ENCODE measurements at regions not wholly inside any gene's neighbourhood (a gene's known extent, or its start where the extent isn't known, plus 50 kb on each side); places are given as distances from the start of the nearest gene placed in this dataset.
A peak's percentile ranks its signal among the peaks of the same experiment; 100 is the strongest.

DNA sequence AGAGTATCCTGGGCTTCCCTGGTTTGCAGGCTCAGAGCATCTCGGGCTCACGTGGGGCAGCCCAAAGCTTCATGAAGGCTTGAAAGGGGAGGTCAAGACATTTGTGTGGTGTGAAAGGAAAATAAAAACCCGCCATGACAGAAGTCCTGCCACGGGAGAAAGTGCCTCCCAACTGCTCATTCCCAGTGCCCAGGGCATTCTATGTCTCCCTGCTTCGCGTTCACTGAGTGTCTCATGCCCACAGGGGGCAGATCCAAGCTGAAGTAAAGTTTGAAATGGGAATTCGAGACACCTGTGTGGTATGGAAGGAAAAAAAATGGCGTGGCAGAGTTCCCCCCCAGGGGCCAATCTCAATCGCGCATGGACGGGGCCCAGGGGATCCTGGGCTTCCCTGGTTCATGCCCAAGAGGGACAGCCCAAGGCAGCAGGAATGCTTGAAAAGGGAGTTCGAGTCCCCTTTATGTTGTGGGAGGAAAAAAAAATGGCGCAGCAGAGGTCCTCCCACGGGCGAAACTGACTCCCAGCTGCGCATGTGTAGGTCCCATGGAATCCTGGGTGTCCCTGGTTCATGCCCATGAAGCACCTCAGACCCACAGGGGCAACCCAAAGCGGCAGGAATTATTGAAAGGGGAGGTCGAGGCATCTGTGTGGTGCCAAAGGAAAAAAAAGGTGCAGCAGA is 576.7 kb downstream of the ALG10 start:
- ATAC-seq, result no peak
- POLR2A ChIA-PET, result no interaction called here
- peaks cover 0 to 88% (median 0%) of the 10 kb centered on the region in 3 experiments for H3K9me3 ChIP-seq (ENCODE audit: control insufficient read depth in 2 of 3, low read length in 3 of 3)
- H3K4me3 Mint-ChIP-seq, result peak overlapping the region in 1 of 10 donors; percentile 16
- H3K4me3 ChIP-seq (ENCODE audit: low read length), result no peak overlapping the region
- H3K36me3 ChIP-seq (ENCODE audit: control insufficient read depth in 2 of 3, insufficient read depth in 3 of 3, low read length in 3 of 3), result no peaks in the 10 kb centered on the region
- DNase-seq, result no peak
- H3K4me1 ChIP-seq (ENCODE audit: control insufficient read depth in 2 of 2, insufficient read depth in 2 of 2, low read length in 2 of 2), result no peaks in the 10 kb centered on the region
- H3K36me3 Mint-ChIP-seq, result peaks cover 0 to 56% (median 3%) of the 10 kb centered on the region in 5 donors
- H3K27me3 ChIP-seq (ENCODE audit: control insufficient read depth in 2 of 2, insufficient read depth in 2 of 2, low read length in 2 of 2), result no peaks in the 10 kb centered on the region
- no peak overlapping the region for H3K27ac ChIP-seq (ENCODE audit: low read depth, low read length)
- intact Hi-C loops (cut with micrococcal nuclease), result no loop called here
- H3K27me3 Mint-ChIP-seq, result no peaks in the 10 kb centered on the region
- H3K27ac Mint-ChIP-seq, result no peak overlapping the region
- CTCF ChIA-PET, result no interaction called here
- peaks cover 8 to 89% (median 47%) of the 10 kb centered on the region in 11 donors for H3K9me3 Mint-ChIP-seq
- H3K4me1 Mint-ChIP-seq, result peaks cover 0 to 4% (median 0%) of the 10 kb centered on the region in 7 donors

GRCh38 chr12:34599530-34600513 is 577.5 kb downstream of the ALG10 start:
- no peaks in the 10 kb centered on the region for H3K27me3 ChIP-seq (ENCODE audit: control insufficient read depth in 2 of 2, insufficient read depth in 2 of 2, low read length in 2 of 2)
- DNase-seq (no peak), ATAC-seq (no peak)
- H3K36me3 ChIP-seq (ENCODE audit: control insufficient read depth in 2 of 3, insufficient read depth in 3 of 3, low read length in 3 of 3), result no peaks in the 10 kb centered on the region
- Mint-ChIP-seq H3K27ac (no peak overlapping the region), H3K4me3 (peak overlapping the region in 1 of 10 donors; percentile 34), H3K36me3 (peaks cover 0 to 60% (median 3%) of the 10 kb centered on the region in 5 donors), H3K27me3 (no peaks in the 10 kb centered on the region), H3K4me1 (peaks cover 0 to 4% (median 0%) of the 10 kb centered on the region in 7 donors), H3K9me3 (peaks cover 10 to 88% (median 40%) of the 10 kb centered on the region in 11 donors)
- H3K4me3 ChIP-seq (ENCODE audit: low read length), result no peak overlapping the region
- H3K27ac ChIP-seq (ENCODE audit: low read depth, low read length), result no peak overlapping the region
- peaks cover 0 to 93% (median 0%) of the 10 kb centered on the region in 3 experiments for H3K9me3 ChIP-seq (ENCODE audit: control insufficient read depth in 2 of 3, low read length in 3 of 3)
- ChIA-PET CTCF (no interaction called here), POLR2A (no interaction called here)
- intact Hi-C loops (cut with micrococcal nuclease), result no loop called here
- H3K4me1 ChIP-seq (ENCODE audit: control insufficient read depth in 2 of 2, insufficient read depth in 2 of 2, low read length in 2 of 2), result no peaks in the 10 kb centered on the region

GRCh38 chr12:34600592-34601462 is 578.5 kb downstream of the ALG10 start:
- POLR2A ChIA-PET, result no interaction called here
- intact Hi-C loops (cut with micrococcal nuclease), result no loop called here
- H3K36me3 ChIP-seq (ENCODE audit: control insufficient read depth in 2 of 3, insufficient read depth in 3 of 3, low read length in 3 of 3), result no peaks in the 10 kb centered on the region
- no peaks in the 10 kb centered on the region for H3K27me3 ChIP-seq (ENCODE audit: control insufficient read depth in 2 of 2, insufficient read depth in 2 of 2, low read length in 2 of 2)
- DNase-seq (no peak), ATAC-seq (no peak)
- Mint-ChIP-seq H3K9me3 (peaks cover 8 to 88% (median 34%) of the 10 kb centered on the region in 11 donors), H3K27me3 (no peaks in the 10 kb centered on the region), H3K4me3 (peak overlapping the region in 1 of 10 donors; percentile 34), H3K27ac (no peak overlapping the region), H3K36me3 (peaks cover 0 to 57% (median 0%) of the 10 kb centered on the region in 5 donors), H3K4me1 (peaks cover 0 to 4% (median 0%) of the 10 kb centered on the region in 7 donors)
- no peak overlapping the region for H3K27ac ChIP-seq (ENCODE audit: low read depth, low read length)
- H3K4me3 ChIP-seq (ENCODE audit: low read length), result no peak overlapping the region
- CTCF ChIA-PET, result no interaction called here
- peaks cover 0 to 96% (median 0%) of the 10 kb centered on the region in 3 experiments for H3K9me3 ChIP-seq (ENCODE audit: control insufficient read depth in 2 of 3, low read length in 3 of 3)
- H3K4me1 ChIP-seq (ENCODE audit: control insufficient read depth in 2 of 2, insufficient read depth in 2 of 2, low read length in 2 of 2), result no peaks in the 10 kb centered on the region

GRCh38 chr12:34601689-34602088 is 579.4 kb downstream of the ALG10 start:
- CTCF ChIA-PET, result no interaction called here
- H3K27me3 ChIP-seq (ENCODE audit: control insufficient read depth in 2 of 2, insufficient read depth in 2 of 2, low read length in 2 of 2), result no peaks in the 10 kb centered on the region
- no peaks in the 10 kb centered on the region for H3K4me1 ChIP-seq (ENCODE audit: control insufficient read depth in 2 of 2, insufficient read depth in 2 of 2, low read length in 2 of 2)
- no peak for DNase-seq
- Mint-ChIP-seq H3K9me3 (peaks cover 8 to 92% (median 36%) of the 10 kb centered on the region in 11 donors), H3K4me1 (peaks cover 0 to 4% (median 0%) of the 10 kb centered on the region in 7 donors), H3K27me3 (no peaks in the 10 kb centered on the region), H3K4me3 (no peak overlapping the region), H3K27ac (no peak overlapping the region), H3K36me3 (peaks cover 0 to 54% (median 0%) of the 10 kb centered on the region in 5 donors)
- H3K36me3 ChIP-seq (ENCODE audit: control insufficient read depth in 2 of 3, insufficient read depth in 3 of 3, low read length in 3 of 3), result no peaks in the 10 kb centered on the region
- H3K9me3 ChIP-seq (ENCODE audit: control insufficient read depth in 2 of 3, low read length in 3 of 3), result peaks cover 0 to 96% (median 0%) of the 10 kb centered on the region in 3 experiments
- H3K4me3 ChIP-seq (ENCODE audit: low read length), result no peak overlapping the region
- intact Hi-C loops (cut with micrococcal nuclease), result no loop called here
- no peak for ATAC-seq
- POLR2A ChIA-PET, result no interaction called here
- H3K27ac ChIP-seq (ENCODE audit: low read depth, low read length), result no peak overlapping the region

- no peak overlapping the region for H3K27ac Mint-ChIP-seq
- H3K9me3 Mint-ChIP-seq, result peaks cover 8 to 90% (median 31%) of the 10 kb centered on the region in 11 donors
- Histone ChIP-seq H3K4me3 (ENCODE audit: low read length) (no peak overlapping the region), H3K36me3 (ENCODE audit: control insufficient read depth in 2 of 3, insufficient read depth in 3 of 3, low read length in 3 of 3) (no peaks in the 10 kb centered on the region), H3K27ac (ENCODE audit: low read depth, low read length) (no peak overlapping the region), H3K9me3 (ENCODE audit: control insufficient read depth in 2 of 3, low read length in 3 of 3) (peaks cover 0 to 96% (median 0%) of the 10 kb centered on the region in 3 experiments), H3K4me1 (ENCODE audit: control insufficient read depth in 2 of 2, insufficient read depth in 2 of 2, low read length in 2 of 2) (no peaks in the 10 kb centered on the region), H3K27me3 (ENCODE audit: control insufficient read depth in 2 of 2, insufficient read depth in 2 of 2, low read length in 2 of 2) (no peaks in the 10 kb centered on the region)
- DNase-seq (no peak), ATAC-seq (no peak)
- intact Hi-C loops (cut with micrococcal nuclease), result no loop called here
- H3K4me3 Mint-ChIP-seq, result no peak overlapping the region
- no peaks in the 10 kb centered on the region for H3K27me3 Mint-ChIP-seq
- CTCF ChIA-PET, result no interaction called here
- H3K4me1 Mint-ChIP-seq, result peaks cover 0 to 4% (median 0%) of the 10 kb centered on the region in 7 donors
- peaks cover 0 to 54% (median 0%) of the 10 kb centered on the region in 5 donors for H3K36me3 Mint-ChIP-seq
- POLR2A ChIA-PET, result no interaction called here
These were observed 580.1 kb downstream of the ALG10 start for GRCh38 chr12:34602213-34602940.
